Esophagus squamous epithelium (tissue), 5 donors: ENCODE measurements at regions not wholly inside any gene's neighbourhood (a gene's known extent, or its start where the extent isn't known, plus 50 kb on each side); places are given as distances from the start of the nearest gene placed in this dataset.
"Not testable (repeated sequence)": the region's sequence is repeated elsewhere in the genome, so short reads cannot be mapped to it uniquely, and the experiment has no call there.

Source experiments
- DNase-seq: peaks from one replicate; lab custom pipeline; 2025; lab: John Stamatoyannopoulos, UW
- H3K27ac ChIP-seq, 4 donors: fragments of 200-600 bp; sonication (generic); one replicate each; pipeline ENCODE4 v1.5.1; 2016 to 2019; ENCODE audit warnings: mild to moderate bottlenecking in 1 of 4
- H3K27me3 ChIP-seq, 4 donors: fragments of 200-600 bp; sonication (generic); 1 replicate in 3 of 4; 2 replicates in 1 of 4; pipeline versions ENCODE4 v1.5.1 to v1.6.0; 2017 to 2021; ENCODE audit warnings: antibody characterized with exemption in 1 of 4
- H3K36me3 ChIP-seq, 3 donors: fragments of 200-600 bp; sonication (generic); one replicate each; pipeline ENCODE4 v1.5.1; 2016 to 2019
- H3K4me1 ChIP-seq, 3 donors: fragments of 200-600 bp; sonication (generic); one replicate each; pipeline ENCODE4 v1.5.1; 2017 to 2019
- H3K4me3 ChIP-seq, 4 donors: fragments of 200-600 bp; sonication (generic); 1 replicate in 3 of 4; 2 replicates in 1 of 4; pipeline ENCODE4 v1.5.1; 2016 to 2019; ENCODE audit warnings: mild to moderate bottlenecking in 2 of 4, moderate library complexity in 1 of 4
- H3K9me3 ChIP-seq, 3 donors: fragments of 200-600 bp; sonication (generic); one replicate each; pipeline ENCODE4 v1.5.1; 2016 to 2019
- CTCF ChIP-seq, 6 experiments: fragments of 450-650 bp in 4 of 6; fragments of 200-600 bp in 2 of 6; sonication (generic) in 2 of 6; IDR thresholded peaks; one replicate each; pipeline ENCODE4 v1.5.1; 2016 to 2019; ENCODE audit warnings: antibody characterized with exemption in 6 of 6, mild to moderate bottlenecking in 4 of 6, moderate library complexity in 4 of 6
- POLR2A ChIP-seq, 4 donors: fragments of 450-650 bp; IDR thresholded peaks; one replicate each; pipeline ENCODE4 v1.6.1; 2017; ENCODE audit warnings: antibody characterized with exemption in 4 of 4, mild to moderate bottlenecking in 4 of 4, moderate library complexity in 3 of 4
- WGBS, 2 donors: methylation state at CpG; one replicate each; pipeline ENCODE4 v1.1.5; 2018; 5-methylcytosine and 5-hydroxymethylcytosine counted together
- intact Hi-C: fragments of 100-400 bp; cut with DNase I; formaldehyde crosslinking; loops from one replicate; pipeline ENCODE4 v1.15.0; 2022
- donor health status: DM: yes; HTN: yes; CAD: no.

- Histone ChIP-seq H3K36me3 (no peaks in the 10 kb centered on the region), H3K27me3 (no peaks in the 10 kb centered on the region), H3K4me3 (no peak overlapping the region), H3K9me3 (peaks cover 0 to 80% (median 48%) of the 10 kb centered on the region in 3 donors), H3K27ac (no peak overlapping the region), H3K4me1 (no peaks in the 10 kb centered on the region)
- TF ChIP-seq CTCF (IDR thresholded peaks at IDR 0.05) (no peak), POLR2A (IDR thresholded peaks at IDR 0.05) (no peak)
- no peak for DNase-seq
- intact Hi-C loops: no loop called here
- 97 to 100% methylated on average over 1 to 6 of the region's 9 CpGs for WGBS, 2 donors
These were observed 217.3 kb downstream of the SNRPN start for GRCh38 chr15:25171856-25172687.

- TF ChIP-seq CTCF (IDR thresholded peaks at IDR 0.05): no peak
- no peak for TF ChIP-seq POLR2A (IDR thresholded peaks at IDR 0.05)
- no peak for DNase-seq
- H3K36me3 ChIP-seq: no peaks in the 10 kb centered on the region
- WGBS, 2 donors: 80 to 100% methylated on average over 1 to 3 of the region's 6 CpGs
- H3K4me1 ChIP-seq: no peaks in the 10 kb centered on the region
- no peak overlapping the region for H3K27ac ChIP-seq
- H3K9me3 ChIP-seq: peaks cover 0 to 87% (median 54%) of the 10 kb centered on the region in 3 donors
- intact Hi-C loops: no loop called here
- no peak overlapping the region for H3K4me3 ChIP-seq
- no peaks in the 10 kb centered on the region for H3K27me3 ChIP-seq
These were observed 217.9 kb downstream of the SNRPN start for GRCh38 chr15:25172691-25173090.

- Histone ChIP-seq H3K27ac (no peak overlapping the region), H3K4me3 (no peak overlapping the region), H3K27me3 (no peaks in the 10 kb centered on the region), H3K9me3 (peaks cover 0 to 94% (median 61%) of the 10 kb centered on the region in 3 donors), H3K36me3 (no peaks in the 10 kb centered on the region), H3K4me1 (no peaks in the 10 kb centered on the region)
- intact Hi-C loops: no loop called here
- no peak for DNase-seq
- 77 to 89% methylated on average over 3 to 8 of the region's 13 CpGs for WGBS, 2 donors
- TF ChIP-seq CTCF (IDR thresholded peaks at IDR 0.05) (no peak), POLR2A (IDR thresholded peaks at IDR 0.05) (no peak)
These were observed 218.6 kb downstream of the SNRPN start for GRCh38 chr15:25173241-25174028.

GRCh38 chr15:25174149-25174548 lies 219.4 kb downstream of the SNRPN start:
- H3K4me3 ChIP-seq, H3K27me3 ChIP-seq, DNase-seq, H3K4me1 ChIP-seq, H3K27ac ChIP-seq, H3K36me3 ChIP-seq, intact Hi-C loops: not testable (repeated sequence)
- 77 to 91% methylated on average over 10 of the region's 10 CpGs for WGBS, 2 donors
- peaks cover 0 to 100% (median 66%) of the 10 kb centered on the region in 3 donors for H3K9me3 ChIP-seq

- Histone ChIP-seq H3K27ac (no peak overlapping the region), H3K4me3 (no peak overlapping the region), H3K4me1 (no peaks in the 10 kb centered on the region), H3K9me3 (peaks cover 0 to 100% (median 72%) of the 10 kb centered on the region in 3 donors), H3K27me3 (no peaks in the 10 kb centered on the region), H3K36me3 (no peaks in the 10 kb centered on the region)
- TF ChIP-seq POLR2A (IDR thresholded peaks at IDR 0.05) (no peak), CTCF (IDR thresholded peaks at IDR 0.05) (no peak)
- DNase-seq: no peak
- intact Hi-C loops: no loop called here
- 100% methylated on average over 4 of the region's 8 CpGs; no CpG with 5 or more reads in 1 of the 2 donors for WGBS, 2 donors
These were observed 220.4 kb downstream of the SNRPN start for GRCh38 chr15:25175033-25175788.
